ENCODE measurements at regions not wholly inside any gene's neighbourhood (a gene's known extent, or its start where the extent isn't known, plus 50 kb on each side); places are given as distances from the start of the nearest gene placed in this dataset.
"Not testable (repeated sequence)": the region's sequence is repeated elsewhere in the genome, so short reads cannot be mapped to it uniquely, and the experiment has no call there.

DNA sequence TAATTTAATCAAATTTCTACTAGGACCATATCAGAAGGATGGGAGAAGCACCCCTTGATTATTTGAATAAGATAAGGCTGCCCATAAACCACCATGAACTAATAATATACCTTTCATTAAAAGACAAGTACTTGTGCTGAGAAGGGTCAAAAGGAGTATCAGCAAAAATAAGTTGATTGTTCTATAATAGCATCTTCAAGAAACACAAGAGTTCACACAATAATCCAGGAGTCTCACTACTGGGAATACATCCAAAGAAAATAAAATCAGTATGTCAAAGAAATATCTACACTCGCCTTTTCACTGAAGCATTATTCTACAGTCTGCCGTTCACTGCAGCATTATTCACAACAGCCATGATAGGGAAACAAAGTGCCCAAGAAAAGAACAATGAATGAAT is 1310.1 kb upstream of the PCDH9 start:
- Histone ChIP-seq H3K4me2 (no peak overlapping the region), H3K4me1 (ENCODE audit: control insufficient read depth in 1 of 2, insufficient read depth in 2 of 2, low read depth in 1 of 2, low read length in 1 of 2) (no peaks in the 10 kb centered on the region), H3F3A (replicated peaks; ENCODE audit: insufficient read depth) (no peaks in the 10 kb centered on the region), H3K27me3 (ENCODE audit: insufficient read depth) (no peaks in the 10 kb centered on the region), H3K9ac (no peak overlapping the region), H3K36me3 (replicated peaks in 1 of 2; ENCODE audit: control insufficient read depth in 1 of 2, insufficient read depth in 2 of 2, low read length in 1 of 2) (no peaks in the 10 kb centered on the region), H3K79me2 (ENCODE audit: insufficient read depth) (no peaks in the 10 kb centered on the region), H3K4me3 (ENCODE audit: low read depth in 2 of 2, low read length in 1 of 2) (no peak overlapping the region), H3K9me3 (no peaks in the 10 kb centered on the region), H4K20me1 (ENCODE audit: insufficient read depth) (no peaks in the 10 kb centered on the region), H3K9me2 (no peaks in the 10 kb centered on the region), H2AFZ (ENCODE audit: low read depth) (no peak overlapping the region), H3K27ac (ENCODE audit: low read depth in 2 of 2, low read length in 1 of 2) (no peak overlapping the region)
- DNase-seq, result no peak
- ChIA-PET CTCF (no interaction called here), POLR2A (no interaction called here)
- TF ChIP-seq NRF1 (IDR thresholded peaks at IDR 0.05; ENCODE audit: low read depth, low read length), result no peak
- TF ChIP-seq, protein P1, sequence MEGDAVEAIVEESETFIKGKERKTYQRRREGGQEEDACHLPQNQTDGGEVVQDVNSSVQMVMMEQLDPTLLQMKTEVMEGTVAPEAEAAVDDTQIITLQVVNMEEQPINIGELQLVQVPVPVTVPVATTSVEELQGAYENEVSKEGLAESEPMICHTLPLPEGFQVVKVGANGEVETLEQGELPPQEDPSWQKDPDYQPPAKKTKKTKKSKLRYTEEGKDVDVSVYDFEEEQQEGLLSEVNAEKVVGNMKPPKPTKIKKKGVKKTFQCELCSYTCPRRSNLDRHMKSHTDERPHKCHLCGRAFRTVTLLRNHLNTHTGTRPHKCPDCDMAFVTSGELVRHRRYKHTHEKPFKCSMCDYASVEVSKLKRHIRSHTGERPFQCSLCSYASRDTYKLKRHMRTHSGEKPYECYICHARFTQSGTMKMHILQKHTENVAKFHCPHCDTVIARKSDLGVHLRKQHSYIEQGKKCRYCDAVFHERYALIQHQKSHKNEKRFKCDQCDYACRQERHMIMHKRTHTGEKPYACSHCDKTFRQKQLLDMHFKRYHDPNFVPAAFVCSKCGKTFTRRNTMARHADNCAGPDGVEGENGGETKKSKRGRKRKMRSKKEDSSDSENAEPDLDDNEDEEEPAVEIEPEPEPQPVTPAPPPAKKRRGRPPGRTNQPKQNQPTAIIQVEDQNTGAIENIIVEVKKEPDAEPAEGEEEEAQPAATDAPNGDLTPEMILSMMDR (IDR thresholded peaks at IDR 0.05), result no peak
- WGBS (ENCODE audit: low lambda C conversion rate), result 76% methylated on average over 2 of the region's 2 CpGs

DNA sequence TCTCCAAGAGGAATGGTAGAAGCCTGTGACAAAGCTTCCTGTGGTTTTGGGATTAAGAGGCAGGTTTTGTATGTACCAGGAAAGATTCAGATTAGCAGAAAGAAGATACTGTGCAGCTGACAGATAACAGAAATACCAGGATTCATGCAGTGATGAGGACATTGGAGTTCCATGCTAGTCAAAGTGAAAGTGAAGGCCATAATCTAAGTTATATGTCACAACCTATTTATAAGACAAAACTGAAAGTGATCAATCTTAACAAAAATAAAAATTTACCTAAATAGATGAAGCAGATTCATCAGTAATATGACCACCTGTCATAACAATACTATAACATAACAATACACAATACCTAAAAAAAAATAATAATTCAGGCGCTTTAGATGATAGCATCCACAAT is 1305.2 kb upstream of the PCDH9 start:
- Histone ChIP-seq H3K4me3 (ENCODE audit: low read depth in 2 of 2, low read length in 1 of 2) (no peak overlapping the region), H3F3A (replicated peaks; ENCODE audit: insufficient read depth) (no peaks in the 10 kb centered on the region), H3K9me3 (no peaks in the 10 kb centered on the region), H3K4me2 (no peak overlapping the region), H2AFZ (ENCODE audit: low read depth) (peak overlapping the region; percentile 45; the same call in 1 of the 2 replicates), H4K20me1 (ENCODE audit: insufficient read depth) (no peaks in the 10 kb centered on the region), H3K27ac (ENCODE audit: low read depth in 2 of 2, low read length in 1 of 2) (no peak overlapping the region), H3K9ac (no peak overlapping the region), H3K4me1 (ENCODE audit: control insufficient read depth in 1 of 2, insufficient read depth in 2 of 2, low read depth in 1 of 2, low read length in 1 of 2) (no peaks in the 10 kb centered on the region), H3K36me3 (replicated peaks in 1 of 2; ENCODE audit: control insufficient read depth in 1 of 2, insufficient read depth in 2 of 2, low read length in 1 of 2) (no peaks in the 10 kb centered on the region), H3K27me3 (ENCODE audit: insufficient read depth) (no peaks in the 10 kb centered on the region), H3K79me2 (ENCODE audit: insufficient read depth) (no peaks in the 10 kb centered on the region), H3K9me2 (no peaks in the 10 kb centered on the region)
- ChIA-PET CTCF (no interaction called here), POLR2A (no interaction called here)
- TF ChIP-seq, protein P2, sequence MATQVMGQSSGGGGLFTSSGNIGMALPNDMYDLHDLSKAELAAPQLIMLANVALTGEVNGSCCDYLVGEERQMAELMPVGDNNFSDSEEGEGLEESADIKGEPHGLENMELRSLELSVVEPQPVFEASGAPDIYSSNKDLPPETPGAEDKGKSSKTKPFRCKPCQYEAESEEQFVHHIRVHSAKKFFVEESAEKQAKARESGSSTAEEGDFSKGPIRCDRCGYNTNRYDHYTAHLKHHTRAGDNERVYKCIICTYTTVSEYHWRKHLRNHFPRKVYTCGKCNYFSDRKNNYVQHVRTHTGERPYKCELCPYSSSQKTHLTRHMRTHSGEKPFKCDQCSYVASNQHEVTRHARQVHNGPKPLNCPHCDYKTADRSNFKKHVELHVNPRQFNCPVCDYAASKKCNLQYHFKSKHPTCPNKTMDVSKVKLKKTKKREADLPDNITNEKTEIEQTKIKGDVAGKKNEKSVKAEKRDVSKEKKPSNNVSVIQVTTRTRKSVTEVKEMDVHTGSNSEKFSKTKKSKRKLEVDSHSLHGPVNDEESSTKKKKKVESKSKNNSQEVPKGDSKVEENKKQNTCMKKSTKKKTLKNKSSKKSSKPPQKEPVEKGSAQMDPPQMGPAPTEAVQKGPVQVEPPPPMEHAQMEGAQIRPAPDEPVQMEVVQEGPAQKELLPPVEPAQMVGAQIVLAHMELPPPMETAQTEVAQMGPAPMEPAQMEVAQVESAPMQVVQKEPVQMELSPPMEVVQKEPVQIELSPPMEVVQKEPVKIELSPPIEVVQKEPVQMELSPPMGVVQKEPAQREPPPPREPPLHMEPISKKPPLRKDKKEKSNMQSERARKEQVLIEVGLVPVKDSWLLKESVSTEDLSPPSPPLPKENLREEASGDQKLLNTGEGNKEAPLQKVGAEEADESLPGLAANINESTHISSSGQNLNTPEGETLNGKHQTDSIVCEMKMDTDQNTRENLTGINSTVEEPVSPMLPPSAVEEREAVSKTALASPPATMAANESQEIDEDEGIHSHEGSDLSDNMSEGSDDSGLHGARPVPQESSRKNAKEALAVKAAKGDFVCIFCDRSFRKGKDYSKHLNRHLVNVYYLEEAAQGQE (IDR thresholded peaks at IDR 0.05; ENCODE audit: low read depth, low read length), result no peak
- no peak for TF ChIP-seq FOXM1 (IDR thresholded peaks at IDR 0.05; ENCODE audit: low read depth)
- TF ChIP-seq TAF1 (IDR thresholded peaks at IDR 0.05; ENCODE audit: borderline replicate concordance, low read depth, low read length), result no peak
- no peak for TF ChIP-seq FOSL2 (IDR thresholded peaks at IDR 0.05; ENCODE audit: borderline replicate concordance, low read depth)
- TF ChIP-seq RFX5 (IDR thresholded peaks at IDR 0.05; ENCODE audit: low read length), result no peak
- TF ChIP-seq, protein P3, sequence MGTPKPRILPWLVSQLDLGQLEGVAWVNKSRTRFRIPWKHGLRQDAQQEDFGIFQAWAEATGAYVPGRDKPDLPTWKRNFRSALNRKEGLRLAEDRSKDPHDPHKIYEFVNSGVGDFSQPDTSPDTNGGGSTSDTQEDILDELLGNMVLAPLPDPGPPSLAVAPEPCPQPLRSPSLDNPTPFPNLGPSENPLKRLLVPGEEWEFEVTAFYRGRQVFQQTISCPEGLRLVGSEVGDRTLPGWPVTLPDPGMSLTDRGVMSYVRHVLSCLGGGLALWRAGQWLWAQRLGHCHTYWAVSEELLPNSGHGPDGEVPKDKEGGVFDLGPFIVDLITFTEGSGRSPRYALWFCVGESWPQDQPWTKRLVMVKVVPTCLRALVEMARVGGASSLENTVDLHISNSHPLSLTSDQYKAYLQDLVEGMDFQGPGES (IDR thresholded peaks at IDR 0.05; ENCODE audit: low read depth, low read length), result no peak
- no peak for TF ChIP-seq NFIC (IDR thresholded peaks at IDR 0.05; ENCODE audit: borderline replicate concordance)
- TF ChIP-seq, protein P4, sequence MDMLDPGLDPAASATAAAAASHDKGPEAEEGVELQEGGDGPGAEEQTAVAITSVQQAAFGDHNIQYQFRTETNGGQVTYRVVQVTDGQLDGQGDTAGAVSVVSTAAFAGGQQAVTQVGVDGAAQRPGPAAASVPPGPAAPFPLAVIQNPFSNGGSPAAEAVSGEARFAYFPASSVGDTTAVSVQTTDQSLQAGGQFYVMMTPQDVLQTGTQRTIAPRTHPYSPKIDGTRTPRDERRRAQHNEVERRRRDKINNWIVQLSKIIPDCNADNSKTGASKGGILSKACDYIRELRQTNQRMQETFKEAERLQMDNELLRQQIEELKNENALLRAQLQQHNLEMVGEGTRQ (IDR thresholded peaks at IDR 0.05; ENCODE audit: borderline replicate concordance, low read depth, low read length), result no peak
- no peak for TF ChIP-seq NRF1 (IDR thresholded peaks at IDR 0.05; ENCODE audit: low read depth, low read length)
- TF ChIP-seq, protein P5, sequence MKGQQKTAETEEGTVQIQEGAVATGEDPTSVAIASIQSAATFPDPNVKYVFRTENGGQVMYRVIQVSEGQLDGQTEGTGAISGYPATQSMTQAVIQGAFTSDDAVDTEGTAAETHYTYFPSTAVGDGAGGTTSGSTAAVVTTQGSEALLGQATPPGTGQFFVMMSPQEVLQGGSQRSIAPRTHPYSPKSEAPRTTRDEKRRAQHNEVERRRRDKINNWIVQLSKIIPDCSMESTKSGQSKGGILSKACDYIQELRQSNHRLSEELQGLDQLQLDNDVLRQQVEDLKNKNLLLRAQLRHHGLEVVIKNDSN (IDR thresholded peaks at IDR 0.05; ENCODE audit: borderline replicate concordance, low read depth), result no peak
- TF ChIP-seq CHD2 (IDR thresholded peaks at IDR 0.05; ENCODE audit: low read length, partially characterized antibody), result no peak
- 89% methylated on average over 1 of the region's 1 CpG for WGBS (ENCODE audit: low lambda C conversion rate)
- DNase-seq, result no peak

DNA sequence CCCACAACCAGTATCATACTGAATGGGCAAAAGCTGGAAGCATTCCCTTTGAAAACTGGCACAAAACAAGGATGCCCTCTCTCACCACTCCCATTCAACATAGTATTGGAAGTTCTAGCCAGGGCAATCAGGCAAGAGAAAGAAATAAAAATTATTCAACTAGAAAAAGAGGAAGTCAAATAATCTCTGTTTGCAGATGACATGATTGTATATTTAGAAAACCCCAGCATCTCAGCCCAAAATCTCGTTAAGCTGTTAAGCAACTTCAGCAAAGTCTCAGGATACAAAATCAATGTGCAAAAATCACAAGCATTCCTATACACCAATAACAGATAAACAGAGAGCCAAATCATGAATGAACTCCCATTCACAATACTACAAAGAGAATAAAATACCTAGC is 1297.0 kb upstream of the PCDH9 start:
- not testable (repeated sequence) for H3K9ac ChIP-seq

More for the DNA sequence above, 1297.0 kb upstream of the PCDH9 start:
- H3K36me3 ChIP-seq (replicated peaks in 1 of 2; ENCODE audit: control insufficient read depth in 1 of 2, insufficient read depth in 2 of 2, low read length in 1 of 2); POLR2A ChIA-PET; H3K27me3 ChIP-seq (ENCODE audit: insufficient read depth); H3K79me2 ChIP-seq (ENCODE audit: insufficient read depth); CTCF ChIA-PET; H2AFZ ChIP-seq (ENCODE audit: low read depth); H3K4me2 ChIP-seq; H4K20me1 ChIP-seq (ENCODE audit: insufficient read depth); H3K9me2 ChIP-seq; H3K4me1 ChIP-seq (ENCODE audit: control insufficient read depth in 1 of 2, insufficient read depth in 2 of 2, low read depth in 1 of 2, low read length in 1 of 2); H3K4me3 ChIP-seq (ENCODE audit: low read depth in 2 of 2, low read length in 1 of 2); H3K27ac ChIP-seq (ENCODE audit: low read depth in 2 of 2, low read length in 1 of 2); DNase-seq; H3F3A ChIP-seq (replicated peaks; ENCODE audit: insufficient read depth); H3K9me3 ChIP-seq: not testable (repeated sequence)
- WGBS (ENCODE audit: low lambda C conversion rate), result 36% methylated on average over 1 of the region's 1 CpG

Measured in SK-N-SH (cell line).